ENCODE measurements at regions not wholly inside any gene's neighbourhood (a gene's known extent, or its start where the extent isn't known, plus 50 kb on each side); places are given as distances from the start of the nearest gene placed in this dataset.

- TF ChIP-seq POLR2A (IDR thresholded peaks at IDR 0.05; ENCODE audit: low read length) = no peak
- no peak for TF ChIP-seq HMGXB4 (CRISPR knock-in tag; IDR thresholded peaks at IDR 0.05; ENCODE audit: borderline replicate concordance)
- TF ChIP-seq CTCF (IDR thresholded peaks at IDR 0.05) = no peak
- TF ChIP-seq MAX (IDR thresholded peaks at IDR 0.05) = no peak
- TF ChIP-seq KDM1A (IDR thresholded peaks at IDR 0.05; ENCODE audit: low read depth) = no peak
- no peak for TF ChIP-seq HOXA7 (CRISPR knock-in tag; IDR thresholded peaks at IDR 0.05)
- no peak for TF ChIP-seq ZFP36 (IDR thresholded peaks at IDR 0.05; ENCODE audit: borderline replicate concordance, partially characterized antibody)
- TF ChIP-seq JUNB (IDR thresholded peaks at IDR 0.05) = no peak
- no peak for TF ChIP-seq SMC3 (IDR thresholded peaks at IDR 0.05)
- TF ChIP-seq MAFK (IDR thresholded peaks at IDR 0.05; ENCODE audit: partially characterized antibody) = no peak
- no peak for TF ChIP-seq EP300 (IDR thresholded peaks at IDR 0.05)
- TF ChIP-seq RAD21 (conservative IDR thresholded peaks at IDR 0.05 in 1 of 2, IDR thresholded peaks at IDR 0.05 in 1 of 2) = no peak
- TF ChIP-seq RARB (CRISPR knock-in tag; IDR thresholded peaks at IDR 0.05) = no peak
- TF ChIP-seq USF2 (IDR thresholded peaks at IDR 0.05) = no peak
Measured at GRCh38 chr1:55476445-55477015, 261.4 kb upstream of the USP24 start.
